H9 (cell line): ENCODE measurements at regions not wholly inside any gene's neighbourhood (a gene's known extent, or its start where the extent isn't known, plus 50 kb on each side); places are given as distances from the start of the nearest gene placed in this dataset.

ENCODE experiments used
- DNase-seq: peaks from one replicate; pipeline ENCODE4 v3.0.0-alpha.2; 2017
- H2AFZ ChIP-seq: one replicate; pipeline ENCODE4 v1.6.1; 2013; ENCODE audit warnings: mild to moderate bottlenecking, low read length, control low read depth, moderate library complexity
- H2AK5ac ChIP-seq: 2 replicates; pipeline ENCODE4 v1.6.1; 2013; ENCODE audit warnings: low read length, control low read depth, mixed read lengths; ENCODE audit not compliant: insufficient read length
- H2BK120ac ChIP-seq: one replicate; pipeline ENCODE4 v1.6.1; 2013; ENCODE audit warnings: low read depth, mild to moderate bottlenecking, low read length, control low read depth, inconsistent platforms; ENCODE audit not compliant: poor library complexity, severe bottlenecking
- H2BK12ac ChIP-seq: 2 replicates; pipeline ENCODE4 v1.6.1; 2013; ENCODE audit warnings: low read length, control low read depth, mixed read lengths, low read depth; ENCODE audit not compliant: insufficient read length
- H2BK15ac ChIP-seq: 2 replicates; pipeline ENCODE4 v1.6.1; 2013; ENCODE audit warnings: low read depth, low read length, control low read depth
- H2BK20ac ChIP-seq: one replicate; pipeline ENCODE4 v1.6.1; 2013; ENCODE audit warnings: low read depth, mild to moderate bottlenecking, low read length, control low read depth, inconsistent platforms; ENCODE audit not compliant: poor library complexity, severe bottlenecking
- H2BK5ac ChIP-seq: 2 replicates; pipeline ENCODE4 v1.6.1; 2013; ENCODE audit warnings: low read length, control low read depth, mixed read lengths; ENCODE audit not compliant: insufficient read length
- H3K14ac ChIP-seq: 2 replicates; pipeline ENCODE4 v1.6.1; 2013; ENCODE audit warnings: low read length, control low read depth; ENCODE audit not compliant: insufficient read depth
- H3K18ac ChIP-seq: 2 replicates; pipeline ENCODE4 v1.6.1; 2013; ENCODE audit warnings: low read depth, mild to moderate bottlenecking, mixed read lengths, low read length, control low read depth; ENCODE audit not compliant: insufficient read length
- H3K23ac ChIP-seq: 2 replicates; pipeline ENCODE4 v1.6.1; 2013; ENCODE audit warnings: low read length, control low read depth, mixed read lengths, low read depth; ENCODE audit not compliant: insufficient read length
- H3K23me2 ChIP-seq: 2 replicates; pipeline ENCODE4 v1.6.1; 2013; ENCODE audit warnings: low read depth, mild to moderate bottlenecking, mixed read lengths, low read length, control low read depth; ENCODE audit not compliant: insufficient read length, poor library complexity, severe bottlenecking
- H3K27ac ChIP-seq: 2 replicates; pipeline ENCODE4 v1.5.1; 2013; ENCODE audit warnings: low read length, control low read depth, mixed read lengths, low read depth; ENCODE audit not compliant: insufficient read length
- H3K27me3 ChIP-seq: 2 replicates; pipeline ENCODE4 v1.6.1; 2013; ENCODE audit warnings: low read length, control low read depth, inconsistent platforms; ENCODE audit not compliant: insufficient read depth
- H3K4ac ChIP-seq: 2 replicates; pipeline ENCODE4 v1.6.1; 2013; ENCODE audit warnings: low read depth, mild to moderate bottlenecking, control low read depth, inconsistent platforms, low read length, moderate library complexity
- H3K4me1 ChIP-seq: 2 replicates; pipeline ENCODE4 v1.6.1; 2013; ENCODE audit warnings: low read length, control low read depth, inconsistent platforms; ENCODE audit not compliant: insufficient read depth
- H3K4me2 ChIP-seq: 2 replicates; pipeline ENCODE4 v1.6.1; 2013; ENCODE audit warnings: low read length, control low read depth, mixed read lengths; ENCODE audit not compliant: insufficient read length, insufficient read depth
- H3K56ac ChIP-seq: 2 replicates; pipeline ENCODE4 v1.6.1; 2013; ENCODE audit warnings: low read depth, mild to moderate bottlenecking, mixed read lengths, low read length, control low read depth; ENCODE audit not compliant: insufficient read length
- H3K79me1 ChIP-seq: 2 replicates; pipeline ENCODE4 v1.6.1; 2013; ENCODE audit warnings: low read depth, mild to moderate bottlenecking, moderate library complexity, low read length, control low read depth, inconsistent platforms; ENCODE audit not compliant: insufficient read depth, poor library complexity, severe bottlenecking
- H3K79me2 ChIP-seq: 2 replicates; pipeline ENCODE4 v1.6.1; 2013; ENCODE audit warnings: low read length, control low read depth, inconsistent platforms; ENCODE audit not compliant: insufficient read depth
- H3K9ac ChIP-seq: 2 replicates; pipeline ENCODE4 v1.6.1; 2013; ENCODE audit warnings: low read length, control low read depth, mixed read lengths; ENCODE audit not compliant: insufficient read length; ENCODE audit errors: extremely low read depth
- H3K9me3 ChIP-seq: one replicate; pipeline ENCODE4 v1.6.1; 2013; ENCODE audit warnings: low read depth, low read length, inconsistent platforms; ENCODE audit not compliant: control insufficient read depth
- H3T11ph ChIP-seq: one replicate; pipeline ENCODE4 v1.6.1; 2013; ENCODE audit warnings: mild to moderate bottlenecking, low read length, control low read depth, inconsistent platforms
- H4K20me1 ChIP-seq: one replicate; pipeline ENCODE4 v1.6.1; 2013; ENCODE audit not compliant: control insufficient read depth, insufficient read length, insufficient read depth
- H4K5ac ChIP-seq: 2 replicates; pipeline ENCODE4 v1.6.1; 2013; ENCODE audit warnings: low read depth, mild to moderate bottlenecking, mixed read lengths, low read length, control low read depth; ENCODE audit not compliant: insufficient read length
- H4K8ac ChIP-seq: replicated peaks from 2 replicates; pipeline ENCODE4 v1.6.1; 2013; ENCODE audit warnings: low read length, control low read depth, mixed read lengths, low read depth; ENCODE audit not compliant: insufficient read length
- H4K91ac ChIP-seq: 2 replicates; pipeline ENCODE4 v1.6.1; 2013; ENCODE audit warnings: low read depth, mild to moderate bottlenecking, moderate library complexity, mixed read lengths, low read length, control low read depth; ENCODE audit not compliant: insufficient read length
- H3K27ac Mint-ChIP-seq, 3 experiments: 2 replicates in 2 of 3; 3 replicates in 1 of 3; pipeline ENCODE4 v1.8.0; 2020 to 2021; ENCODE audit warnings: mixed read lengths in 3 of 3, mild to moderate bottlenecking in 1 of 3, moderate library complexity in 1 of 3
- H3K27me3 Mint-ChIP-seq: 2 replicates; pipeline ENCODE4 v1.8.0; 2021; ENCODE audit warnings: low read depth, mild to moderate bottlenecking, moderate library complexity, mixed read lengths
- H3K36me3 Mint-ChIP-seq, 3 experiments: 2 replicates in 2 of 3; 3 replicates in 1 of 3; pipeline ENCODE4 v1.8.0; 2020 to 2021; ENCODE audit warnings: low read depth in 3 of 3, mixed read lengths in 3 of 3; ENCODE audit not compliant: insufficient read depth in 1 of 3
- H3K4me1 Mint-ChIP-seq, 2 experiments: 2 replicates each; pipeline ENCODE4 v1.8.0; 2020; ENCODE audit warnings: mixed read lengths in 2 of 2
- H3K4me3 Mint-ChIP-seq, 2 experiments: 2 replicates in 1 of 2; 3 replicates in 1 of 2; pipeline ENCODE4 v1.8.0; 2020 to 2021; ENCODE audit warnings: mild to moderate bottlenecking in 2 of 2, mixed read lengths in 2 of 2, moderate library complexity in 1 of 2
- H3K9me3 Mint-ChIP-seq, 2 experiments: 2 replicates in 1 of 2; 3 replicates in 1 of 2; pipeline ENCODE4 v1.8.0; 2020; ENCODE audit warnings: mild to moderate bottlenecking in 2 of 2, mixed read lengths in 2 of 2, moderate library complexity in 1 of 2
- CTCF ChIP-seq: fragments of 200-600 bp; sonication (generic); conservative IDR thresholded peaks from 3 replicates; pipeline ENCODE4 v1.8.0; 2021; ENCODE audit warnings: antibody characterized with exemption, mild to moderate bottlenecking
- WGBS: extraction: QIAGEN DNeasy Blood & Tissue Kit; methylation state at CpG from one replicate; pipeline ENCODE4 v1.1.7; 2013; ENCODE audit warnings: missing lambda C conversion rate, low lambda C conversion rate, mixed read lengths; ENCODE audit not compliant: insufficient read length; ENCODE audit errors: extremely low coverage; 5-methylcytosine and 5-hydroxymethylcytosine counted together

- no peak for TF ChIP-seq CTCF
- WGBS, result no CpG with 5 or more reads among the region's 1 CpG
- no peak overlapping the region for H3K23ac ChIP-seq
- H3T11ph ChIP-seq, result no peak overlapping the region
- H2BK120ac ChIP-seq, result no peak overlapping the region
- H3K4me2 ChIP-seq, result no peak overlapping the region
- H3K23me2 ChIP-seq, result no peaks in the 10 kb centered on the region
- H2BK12ac ChIP-seq, result no peak overlapping the region
- no peak for DNase-seq
- no peak overlapping the region for H2BK5ac ChIP-seq
- H3K4ac ChIP-seq, result no peak overlapping the region
- H3K14ac ChIP-seq, result no peak overlapping the region
- H4K91ac ChIP-seq, result no peak overlapping the region
- H3K4me1 ChIP-seq, result no peaks in the 10 kb centered on the region
- no peaks in the 10 kb centered on the region for H3K9me3 ChIP-seq
- no peaks in the 10 kb centered on the region for H3K27me3 ChIP-seq
- no peaks in the 10 kb centered on the region for H3K4me1 Mint-ChIP-seq
- H2BK20ac ChIP-seq, result no peak overlapping the region
- no peak overlapping the region for H2AFZ ChIP-seq
- peak overlapping the region in 1 of 3 experiments; percentile 65; a peak in 2 of 7 replicates for H3K27ac Mint-ChIP-seq
- no peak overlapping the region for H4K5ac ChIP-seq
- no peaks in the 10 kb centered on the region for H3K79me1 ChIP-seq
- peaks cover 2 to 23% (median 12%) of the 10 kb centered on the region in 3 experiments; a peak in 4 of 7 replicates for H3K36me3 Mint-ChIP-seq
- no peak overlapping the region for H3K56ac ChIP-seq
- no peaks in the 10 kb centered on the region for H4K20me1 ChIP-seq
- H2AK5ac ChIP-seq, result no peak overlapping the region
- H3K9me3 Mint-ChIP-seq, result peaks cover 5% of the 10 kb centered on the region in 2 experiments; a peak in 4 of 5 replicates
- H2BK15ac ChIP-seq, result no peak overlapping the region
- H3K18ac ChIP-seq, result no peak overlapping the region
- H3K27me3 Mint-ChIP-seq, result no peaks in the 10 kb centered on the region; the same call in 1 of the 2 replicates
- H3K79me2 ChIP-seq, result no peaks in the 10 kb centered on the region
- no peak overlapping the region for H3K9ac ChIP-seq
- no peak overlapping the region for H3K27ac ChIP-seq
- H3K4me3 Mint-ChIP-seq, result no peak overlapping the region; a peak in 1 of 5 replicates
- no peak overlapping the region for H4K8ac ChIP-seq
Observed at GRCh38 chr4:125573786-125574185, 259.0 kb downstream of the FAT4 start.
